T-helper 9 cell (primary cell): ENCODE measurements at regions not wholly inside any gene's neighbourhood (a gene's known extent, or its start where the extent isn't known, plus 50 kb on each side); places are given as distances from the start of the nearest gene placed in this dataset.

Source experiments
- DNase-seq: peaks from one replicate; pipeline ENCODE4 v3.0.0-alpha.2; 2020

DNA sequence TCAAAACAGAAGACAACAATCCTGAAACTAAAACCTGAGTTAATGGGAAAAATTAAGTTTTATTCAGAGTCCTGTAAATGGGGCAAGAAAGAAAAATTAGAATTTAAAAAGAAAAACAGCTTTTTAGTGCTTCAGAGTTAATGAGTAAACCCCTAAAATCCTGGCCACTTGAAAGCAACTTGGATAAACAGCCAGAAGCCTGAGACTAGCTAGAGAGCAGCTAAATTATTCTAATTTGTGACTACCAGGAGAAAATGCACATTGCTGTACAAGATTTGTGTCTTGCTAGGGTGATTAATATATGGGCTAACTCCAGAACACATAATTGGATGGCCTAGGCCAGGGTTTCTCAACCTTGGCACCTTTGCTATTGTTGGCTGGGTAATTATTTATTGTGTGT lies 62.4 kb upstream of the ARG1 start:
- DNase-seq = no peak

DNA sequence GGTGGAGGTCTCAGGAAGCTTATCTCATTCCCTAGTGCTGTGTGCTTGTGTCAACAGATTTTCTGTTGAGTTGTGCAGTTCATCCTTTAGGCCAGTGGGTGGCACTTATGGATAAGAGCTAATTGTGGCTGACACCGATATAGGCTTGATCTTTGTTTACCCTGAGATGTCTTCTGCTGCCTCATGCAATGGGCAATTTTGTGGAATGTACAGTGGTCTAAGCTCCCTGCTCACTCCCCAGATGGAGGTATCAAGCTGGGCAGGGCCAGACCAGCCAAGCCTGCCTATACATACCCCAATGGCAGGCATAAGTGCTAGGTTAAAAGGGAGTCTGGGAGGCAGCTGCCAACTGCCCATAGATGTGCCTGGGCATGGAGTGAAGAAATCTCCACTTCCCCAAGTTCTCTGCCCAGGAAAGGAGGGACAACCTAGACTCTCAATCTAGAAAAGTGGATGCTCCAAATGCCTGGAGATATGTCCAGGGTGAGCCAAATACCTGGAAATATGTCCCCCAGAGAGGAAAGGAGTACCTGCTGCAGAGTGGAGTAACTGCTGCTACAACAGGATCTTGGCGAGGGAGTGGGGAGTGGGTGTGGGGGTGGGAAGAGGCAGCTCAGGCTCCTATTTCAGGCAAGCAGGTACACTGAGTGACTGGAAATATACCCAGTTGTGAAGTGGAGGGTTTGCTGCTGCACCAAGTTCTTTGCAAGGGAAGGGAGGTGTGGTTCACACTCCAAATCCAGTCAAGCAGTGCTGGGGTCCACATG lies 53.2 kb upstream of the ARG1 start:
- no peak for DNase-seq
